Pancreas (tissue), 10 donors: ENCODE measurements at regions not wholly inside any gene's neighbourhood (a gene's known extent, or its start where the extent isn't known, plus 50 kb on each side); places are given as distances from the start of the nearest gene placed in this dataset.

Experiments used
- ATAC-seq, 4 donors: fragments of 200-7000 bp; cut with Tn5 transposase; one replicate each; pipeline versions ENCODE4 v1.8.0 to v1.9.1; 2020; ENCODE audit warnings: mild to moderate bottlenecking in 4 of 4, moderate library complexity in 4 of 4
- DNase-seq, 6 donors: peaks; one replicate each; pipeline ENCODE4 v3.0.0-alpha.2; 2020
- FAIRE-seq: peaks from 2 replicates; lab custom pipeline; 2012; peaks lifted over from hg19 to GRCh38; lab: Jason Lieb, UNC
- H3K27ac ChIP-seq, 4 donors: fragments of 200-600 bp; sonication (generic); 1 replicate in 3 of 4; 2 replicates in 1 of 4; pipeline versions ENCODE4 v1.5.0 to v1.8.0; 2020
- H3K27me3 ChIP-seq, 4 donors: fragments of 200-600 bp; one replicate each; pipeline ENCODE4 v1.8.0; 2021
- H3K36me3 ChIP-seq, 3 donors: fragments of 200-600 bp; sonication (generic) in 1 of 3; one replicate each; pipeline versions ENCODE4 v1.5.0 to v1.8.0; 2020 to 2021
- H3K4me1 ChIP-seq, 3 donors: fragments of 200-600 bp; one replicate each; pipeline ENCODE4 v1.8.0; 2021
- H3K4me3 ChIP-seq, 4 donors: fragments of 200-600 bp; sonication (generic) in 2 of 4; one replicate each; pipeline versions ENCODE4 v1.5.0 to v1.8.0; 2020 to 2021
- H3K9me3 ChIP-seq, 4 donors: fragments of 200-600 bp; one replicate each; pipeline ENCODE4 v1.8.0; 2021
- CTCF ChIP-seq, 4 donors: fragments of 200-600 bp; sonication (generic) in 3 of 4; IDR thresholded peaks; one replicate each; pipeline versions ENCODE4 v1.5.0 to v1.8.0; 2021; ENCODE audit warnings: antibody characterized with exemption in 4 of 4
- WGBS, 2 donors: extraction: QIAGEN DNeasy Blood & Tissue Kit; methylation state at CpG; one replicate each; pipeline ENCODE4 v1.1.7; 2013; 5-methylcytosine and 5-hydroxymethylcytosine counted together
- intact Hi-C, 3 donors: fragments of 100-400 bp; cut with DNase I; formaldehyde crosslinking; loops; one replicate each; pipeline versions ENCODE4 v1.11.1 to v1.14.2; 2022
- donor health status: healthy with polysubstance abuse.
- donor health status: DM: no; HTN: no; CAD: no; lungs with moderate emphysema.
- donor health status: DM: no; HTN: no; CAD: no.
- donor health status: control.
- donor health status: control.
- donor health status: Bipolar disorder and iron deficiency.
- donor health status: DM: yes; HTN: yes; CAD: no.
- donor health status: DM: no; HTN: no; CAD: no.
- donor health status: DM: no; HTN: no; CAD: no.
- donor health status: DM: yes; HTN: yes; CAD: no.

GRCh38 chr10:109433434-109433833, 489.9 kb downstream of the XPNPEP1 start:
- Histone ChIP-seq H3K36me3 (no peaks in the 10 kb centered on the region), H3K9me3 (no peaks in the 10 kb centered on the region), H3K27me3 (no peaks in the 10 kb centered on the region), H3K4me1 (no peaks in the 10 kb centered on the region), H3K27ac (no peak overlapping the region), H3K4me3 (no peak overlapping the region)
- no peak for ATAC-seq
- intact Hi-C loops, result no loop called here
- DNase-seq, result no peak
- no peak for FAIRE-seq
- TF ChIP-seq CTCF (IDR thresholded peaks at IDR 0.05), result no peak

GRCh38 chr10:109432281-109432680, 491.0 kb downstream of the XPNPEP1 start:
- H3K4me3 ChIP-seq, result no peak overlapping the region
- ATAC-seq, result no peak
- H3K9me3 ChIP-seq, result no peaks in the 10 kb centered on the region
- WGBS, 2 donors, result 84 to 88% methylated on average over 2 of the region's 2 CpGs
- no peak for TF ChIP-seq CTCF (IDR thresholded peaks at IDR 0.05)
- H3K36me3 ChIP-seq, result no peaks in the 10 kb centered on the region
- H3K27ac ChIP-seq, result no peak overlapping the region
- no peak for DNase-seq
- FAIRE-seq, result no peak
- intact Hi-C loops, result no loop called here
- no peaks in the 10 kb centered on the region for H3K27me3 ChIP-seq
- H3K4me1 ChIP-seq, result no peaks in the 10 kb centered on the region

GRCh38 chr10:109430799-109431198, 492.5 kb downstream of the XPNPEP1 start:
- WGBS, 2 donors, result 63% methylated on average over 2 of the region's 2 CpGs
- ATAC-seq (no peak), DNase-seq (no peak), FAIRE-seq (no peak)
- intact Hi-C loops, result no loop called here
- H3K36me3 ChIP-seq, result no peaks in the 10 kb centered on the region
- H3K4me3 ChIP-seq, result no peak overlapping the region
- H3K4me1 ChIP-seq, result no peaks in the 10 kb centered on the region
- no peak overlapping the region for H3K27ac ChIP-seq
- no peak for TF ChIP-seq CTCF (IDR thresholded peaks at IDR 0.05)
- no peaks in the 10 kb centered on the region for H3K27me3 ChIP-seq
- no peaks in the 10 kb centered on the region for H3K9me3 ChIP-seq

DNA sequence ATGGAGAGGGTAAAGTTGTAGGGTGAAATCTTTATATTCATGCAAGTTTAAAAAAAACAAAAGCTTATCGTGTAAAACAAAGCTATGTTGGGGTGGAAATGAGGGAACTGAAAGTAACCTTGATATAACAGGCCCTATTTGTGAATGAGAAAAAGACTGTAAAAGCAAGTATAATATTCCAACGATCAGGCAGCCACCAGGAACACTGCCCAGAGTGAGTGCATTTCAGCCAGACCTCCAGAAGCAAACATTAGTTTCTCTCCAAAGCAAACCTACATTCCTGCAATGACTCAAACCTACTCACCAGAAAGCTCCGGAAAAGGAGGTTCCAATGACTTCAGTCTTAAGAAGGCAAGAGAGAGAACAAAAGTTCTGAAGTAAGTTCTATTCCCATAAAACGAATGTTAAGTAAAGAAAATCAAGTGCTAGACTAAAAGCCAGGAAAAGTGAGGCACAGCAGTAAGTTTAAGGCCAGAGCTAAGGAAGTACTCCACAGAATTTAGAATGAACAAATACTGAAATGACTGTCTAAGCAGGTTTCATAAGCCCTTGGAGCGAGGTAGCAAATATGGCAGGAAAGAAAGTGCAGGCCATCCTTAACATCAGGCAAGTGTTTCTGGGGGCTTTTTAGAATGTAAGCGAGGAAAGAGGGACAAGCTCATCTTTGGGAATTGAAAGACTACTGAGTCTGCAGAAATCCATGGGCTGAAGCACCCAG, 493.1 kb downstream of the XPNPEP1 start:
- Histone ChIP-seq H3K27ac (no peak overlapping the region), H3K36me3 (no peaks in the 10 kb centered on the region), H3K4me3 (no peak overlapping the region), H3K27me3 (no peaks in the 10 kb centered on the region), H3K9me3 (no peaks in the 10 kb centered on the region), H3K4me1 (no peaks in the 10 kb centered on the region)
- intact Hi-C loops, result no loop called here
- DNase-seq, result no peak
- 73 to 77% methylated on average over 6 of the region's 6 CpGs for WGBS, 2 donors
- no peak for TF ChIP-seq CTCF (IDR thresholded peaks at IDR 0.05)
- no peak for ATAC-seq
- FAIRE-seq, result no peak

DNA sequence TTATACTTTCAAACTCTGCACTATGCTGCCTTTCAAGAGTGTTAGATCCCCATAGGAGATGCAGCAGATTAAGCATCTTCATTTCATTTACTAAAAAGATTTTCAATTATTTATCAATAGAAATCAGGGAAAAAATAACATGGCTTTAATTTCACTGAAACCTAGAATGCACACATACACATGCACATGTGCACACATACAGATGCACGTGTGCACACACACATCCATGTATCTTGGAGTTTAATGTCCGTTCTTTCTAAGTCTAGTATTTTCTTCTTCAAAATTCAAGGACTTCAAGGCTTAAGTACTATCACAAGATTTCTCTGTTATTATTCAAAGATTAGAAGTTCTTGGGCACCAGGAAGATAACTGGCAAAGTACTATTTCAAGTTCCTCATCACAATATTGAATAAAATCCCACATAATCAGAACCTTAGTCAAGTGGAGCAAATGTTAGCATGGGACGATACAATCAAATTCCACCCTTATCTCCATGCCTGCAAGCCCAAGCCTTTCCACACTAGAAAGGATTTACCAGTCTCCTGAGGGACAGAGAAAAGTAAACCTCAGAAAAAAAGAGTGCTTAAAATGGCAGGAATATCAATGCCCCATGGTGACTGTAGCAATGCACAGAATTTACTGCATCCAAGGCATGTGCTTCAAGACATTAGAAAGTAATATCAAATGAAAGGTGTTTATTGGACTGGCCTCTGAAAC, 494.4 kb downstream of the XPNPEP1 start:
- Histone ChIP-seq H3K4me3 (no peak overlapping the region), H3K27me3 (no peaks in the 10 kb centered on the region), H3K9me3 (no peaks in the 10 kb centered on the region), H3K27ac (no peak overlapping the region), H3K36me3 (no peaks in the 10 kb centered on the region), H3K4me1 (no peaks in the 10 kb centered on the region)
- intact Hi-C loops, result no loop called here
- no peak for DNase-seq
- WGBS, 2 donors, result 58 to 76% methylated on average over 3 of the region's 3 CpGs
- no peak for FAIRE-seq
- ATAC-seq, result no peak
- TF ChIP-seq CTCF (IDR thresholded peaks at IDR 0.05), result no peak
